ENCODE measurements at regions not wholly inside any gene's neighbourhood (a gene's known extent, or its start where the extent isn't known, plus 50 kb on each side); places are given as distances from the start of the nearest gene placed in this dataset.

DNA sequence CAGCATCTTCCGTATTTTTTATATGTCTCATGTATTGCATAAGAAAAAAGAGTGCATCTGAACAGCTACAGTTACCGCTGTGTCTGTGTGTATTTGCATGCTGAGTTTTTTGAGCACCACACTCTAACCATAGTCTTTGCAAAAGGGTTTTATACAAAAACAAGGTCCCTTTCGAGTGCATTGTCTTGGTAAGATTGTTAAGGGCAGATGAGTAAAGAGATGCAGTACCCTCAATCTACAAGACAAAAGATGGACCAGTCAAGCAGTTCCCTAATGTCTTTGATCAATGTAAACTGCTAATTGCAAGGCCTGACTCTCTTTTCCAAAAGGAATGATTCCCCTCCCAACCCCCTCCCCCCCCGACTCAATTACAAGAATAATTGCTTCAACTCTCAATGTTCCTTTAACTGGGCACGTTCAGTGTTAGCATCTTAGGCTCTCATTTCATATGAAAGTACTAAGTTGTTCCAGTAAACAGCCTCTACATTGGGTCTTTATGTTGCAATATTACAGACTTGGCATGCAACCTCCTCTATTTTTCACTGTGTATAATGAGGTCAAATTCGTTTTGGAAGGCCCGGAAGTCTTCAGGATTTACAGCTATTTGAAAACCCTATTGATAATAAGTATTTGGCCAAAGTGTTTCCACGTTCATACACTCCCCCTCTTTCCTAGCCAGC lies 471.4 kb upstream of the RBFOX1 start:
- TF ChIP-seq POLR2AphosphoS5 (IDR thresholded peaks at IDR 0.05; ENCODE audit: low read depth, low read length) (no peak), TAF1 (IDR thresholded peaks at IDR 0.05; ENCODE audit: borderline replicate concordance, low read depth, low read length) (no peak)

All from GM12892 (cell line).